Ureter (tissue), 1 donor: ENCODE measurements at regions not wholly inside any gene's neighbourhood (a gene's known extent, or its start where the extent isn't known, plus 50 kb on each side); places are given as distances from the start of the nearest gene placed in this dataset.
"Not testable (repeated sequence)": the region's sequence is repeated elsewhere in the genome, so short reads cannot be mapped to it uniquely, and the experiment has no call there.

Experiments used
- DNase-seq: peaks from one replicate; pipeline ENCODE4 v3.0.0-alpha.2; 2020; ENCODE audit warnings: low spot score
- donor health status: DM: yes; HTN: yes; CAD: no.

GRCh38 chr22:44650806-44651205, 51.2 kb upstream of the PRR5 start:
- DNase-seq: no peak

DNA sequence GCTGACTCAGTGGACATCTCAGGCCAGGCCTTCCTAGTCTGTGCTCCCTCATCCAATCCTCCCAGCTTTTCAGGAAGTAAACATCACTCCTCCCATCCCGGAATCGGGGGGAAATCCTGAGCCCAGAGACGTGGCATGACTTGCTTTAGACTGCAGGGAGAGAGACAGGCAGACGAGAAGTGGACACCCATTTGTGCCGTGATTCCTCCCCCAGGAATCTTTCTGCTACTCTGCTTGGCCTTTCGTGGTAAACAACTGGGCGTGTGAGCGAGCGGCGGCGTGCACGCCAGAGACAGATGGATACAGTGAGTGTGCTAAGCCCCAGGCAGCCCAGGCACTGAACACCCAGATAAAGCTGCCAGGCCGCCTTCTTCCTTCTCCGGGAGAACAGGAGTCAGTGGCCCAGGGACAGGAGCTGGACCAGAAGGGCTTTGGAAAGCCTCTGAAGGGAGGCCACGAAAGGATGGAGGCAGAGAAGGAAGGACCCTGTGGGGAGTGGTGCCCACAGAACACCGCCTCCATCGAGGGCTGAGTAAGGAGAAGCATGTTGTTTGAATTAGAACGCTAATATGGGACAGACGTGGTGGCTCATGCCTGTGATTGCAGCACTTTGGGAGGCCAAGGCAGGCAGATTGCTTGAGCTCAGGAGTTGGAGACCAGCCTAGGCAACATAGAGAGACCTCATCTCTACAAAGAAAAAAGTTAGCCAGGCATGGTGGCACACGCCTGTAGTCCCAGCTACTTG, 53.0 kb upstream of the PRR5 start:
- no peak for DNase-seq

GRCh38 chr22:44648085-44648820, 53.8 kb upstream of the PRR5 start:
- no peak for DNase-seq

DNA sequence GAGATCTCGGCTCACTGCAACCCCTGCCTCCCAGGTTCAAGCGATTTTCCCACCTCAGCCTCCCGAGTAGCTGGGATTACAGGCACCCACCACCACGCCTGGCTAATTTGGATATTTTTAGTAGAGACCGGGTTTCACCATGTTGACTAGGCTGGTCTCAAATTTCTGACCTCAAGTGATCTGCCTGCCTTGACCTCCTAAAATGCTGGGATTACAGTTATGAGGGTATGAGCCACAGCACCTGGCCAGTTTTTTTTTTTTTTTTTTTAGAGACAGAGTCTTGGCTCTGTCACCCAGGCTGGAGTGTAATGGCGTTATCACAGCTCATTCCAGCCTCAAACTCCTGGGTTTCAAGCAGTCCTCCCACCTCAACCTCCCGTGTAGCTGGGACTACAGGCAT, 54.9 kb upstream of the PRR5 start:
- DNase-seq: no peak

DNA sequence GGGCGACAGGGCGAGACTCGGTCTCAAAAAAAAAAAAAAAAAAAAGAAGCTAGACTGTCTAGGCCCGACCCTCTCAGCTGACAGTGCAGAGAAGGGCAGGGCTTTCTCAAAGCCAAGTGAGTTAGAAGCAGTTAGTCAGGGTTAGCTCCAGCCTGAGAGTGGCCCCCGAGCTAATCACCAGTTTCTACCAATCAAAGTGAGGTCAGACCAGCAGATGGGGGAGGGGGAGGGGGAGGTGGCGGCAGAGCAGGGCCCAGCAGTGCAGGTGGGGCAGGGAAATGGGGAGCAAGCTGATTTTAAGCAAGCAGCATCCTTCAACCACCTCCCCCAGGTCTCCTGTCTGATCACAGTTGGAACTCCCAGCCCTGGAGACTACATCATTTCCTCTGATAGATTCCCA, 55.3 kb upstream of the PRR5 start:
- DNase-seq: no peak

GRCh38 chr22:44646141-44646540, 55.9 kb upstream of the PRR5 start:
- no peak for DNase-seq

DNA sequence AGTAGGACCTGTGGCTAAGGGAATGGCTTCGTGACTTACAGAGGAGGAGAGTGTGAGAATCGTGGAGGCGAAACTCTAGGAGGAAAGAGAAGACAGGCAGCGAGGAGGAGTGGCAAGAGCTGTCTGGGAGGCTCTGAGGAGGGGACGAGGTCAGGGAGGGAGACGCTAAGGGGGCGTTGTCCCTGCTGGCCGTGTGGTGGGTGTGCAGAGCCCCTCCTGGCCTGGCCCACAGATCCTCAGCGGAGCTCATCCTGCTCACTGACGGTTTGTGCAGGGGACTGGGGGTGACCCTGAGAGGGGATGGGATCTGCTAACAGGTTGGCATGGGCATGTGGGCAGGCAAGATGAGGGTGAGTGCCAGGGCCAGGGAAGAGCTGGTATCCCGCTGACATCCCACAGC, 56.5 kb upstream of the PRR5 start:
- DNase-seq: no peak

DNA sequence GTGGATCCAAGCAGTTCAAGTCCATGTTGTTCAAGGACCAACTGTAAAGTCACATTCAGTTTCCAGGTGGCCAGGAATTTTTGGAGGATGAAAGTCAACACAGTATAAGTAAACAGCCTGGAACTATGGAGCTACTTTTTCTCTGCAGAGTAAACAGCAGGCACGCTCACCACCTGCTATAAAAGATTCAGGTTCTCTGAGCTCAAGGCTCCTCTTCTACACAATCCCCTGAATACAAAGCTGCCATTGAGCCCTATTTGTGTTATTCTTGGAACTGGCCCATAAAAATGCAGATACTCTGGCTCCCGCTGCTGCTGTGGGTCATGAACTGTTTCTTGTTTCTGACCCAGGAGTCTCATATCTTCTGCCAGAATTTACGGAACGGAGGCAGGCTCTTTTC, 56.9 kb upstream of the PRR5 start:
- DNase-seq: no peak

- not testable (repeated sequence) for DNase-seq
Measured at GRCh38 chr22:44643526-44644101, 58.4 kb upstream of the PRR5 start.

DNA sequence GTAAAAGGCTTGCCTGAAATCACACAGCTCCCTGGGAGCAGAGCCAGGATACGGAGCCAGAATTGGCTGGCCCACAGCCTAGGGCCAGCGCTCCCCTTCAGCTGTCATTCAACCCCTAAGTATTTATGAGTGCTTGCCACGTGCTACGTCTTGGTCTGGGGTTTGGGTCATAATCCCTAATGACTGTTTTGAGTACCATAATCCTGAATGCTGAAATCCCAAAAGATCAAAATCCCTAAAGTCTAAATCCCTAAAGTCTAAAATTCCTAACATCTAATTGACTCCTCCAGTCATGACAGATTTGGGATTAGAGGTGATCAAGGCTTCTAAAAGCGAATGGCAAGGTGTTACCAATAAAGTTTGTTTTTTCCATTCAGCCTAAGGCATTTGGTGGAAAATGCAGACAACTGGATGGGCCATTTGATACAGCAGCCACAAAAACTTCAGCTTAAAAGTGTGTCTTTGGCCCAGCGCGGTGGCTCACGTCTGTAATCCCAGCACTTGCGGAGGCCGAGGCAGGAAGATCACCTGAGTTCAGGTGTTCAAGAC, 59.8 kb upstream of the PRR5 start:
- DNase-seq: no peak

DNA sequence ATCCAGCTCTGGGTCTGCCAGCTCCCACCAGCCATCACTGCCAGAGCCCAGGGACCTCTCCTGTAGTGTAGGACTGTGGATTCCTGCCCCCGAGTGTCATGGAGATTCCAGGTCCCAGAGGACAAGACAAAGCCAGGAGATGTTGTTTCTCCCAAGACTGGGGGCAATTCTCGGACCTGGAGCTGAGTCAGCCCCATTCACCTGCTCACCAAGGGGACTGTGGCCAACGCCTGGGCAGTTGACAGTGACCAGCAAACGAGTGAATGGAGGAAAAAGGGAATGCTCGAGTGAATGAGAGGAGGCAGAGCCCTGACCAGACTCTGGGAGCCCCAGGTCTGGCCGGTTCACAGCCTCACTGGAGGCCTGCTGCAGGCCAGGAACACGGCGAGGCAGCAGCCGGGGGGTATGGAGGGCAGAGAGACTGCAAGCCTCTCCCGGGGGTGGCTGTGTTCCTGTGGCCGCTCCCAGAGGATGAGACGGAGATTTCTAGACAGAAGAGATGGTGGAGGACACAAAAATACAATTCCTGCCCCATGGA, 61.3 kb upstream of the PRR5 start:
- no peak for DNase-seq

- DNase-seq: no peak
Measured at GRCh38 chr22:44639891-44640617, 62.0 kb upstream of the PRR5 start.

DNA sequence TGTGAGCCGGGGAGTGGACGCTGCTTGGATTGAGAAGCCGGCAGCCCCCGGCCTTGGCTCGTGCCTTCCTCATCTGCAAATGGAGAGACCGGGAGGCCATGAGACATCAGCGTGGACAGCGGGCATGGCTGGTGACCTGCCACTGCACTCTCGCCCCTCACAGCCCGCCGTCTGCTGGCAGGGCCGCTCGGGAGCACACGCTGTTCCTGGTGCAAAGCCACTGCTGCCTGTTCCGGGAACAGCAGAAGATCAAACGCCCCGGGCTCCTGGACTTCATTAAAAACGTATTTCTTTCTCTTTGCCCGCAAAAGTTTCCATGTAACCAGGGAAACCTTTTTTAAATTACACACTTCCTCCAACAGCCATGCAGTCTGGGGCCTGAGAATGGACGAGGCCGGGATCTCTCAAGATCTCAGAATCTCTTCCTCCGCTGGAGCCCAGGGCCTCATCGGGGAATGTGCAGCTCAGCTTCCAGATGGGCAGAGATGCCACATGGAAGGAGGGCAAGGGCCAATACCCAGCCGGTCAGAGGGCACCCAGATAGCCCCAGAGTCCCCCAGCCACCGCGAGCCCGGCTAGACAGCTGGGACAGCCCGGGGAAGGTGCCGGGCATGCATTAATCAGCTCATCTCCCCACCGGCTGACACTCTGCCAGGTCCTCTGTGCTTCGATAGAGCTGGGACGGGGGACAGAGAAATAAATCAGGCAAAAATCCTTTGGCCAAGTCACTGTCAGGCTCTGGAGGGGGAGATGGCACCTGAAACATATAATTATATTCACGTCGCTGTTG, 62.8 kb upstream of the PRR5 start:
- no peak for DNase-seq

DNA sequence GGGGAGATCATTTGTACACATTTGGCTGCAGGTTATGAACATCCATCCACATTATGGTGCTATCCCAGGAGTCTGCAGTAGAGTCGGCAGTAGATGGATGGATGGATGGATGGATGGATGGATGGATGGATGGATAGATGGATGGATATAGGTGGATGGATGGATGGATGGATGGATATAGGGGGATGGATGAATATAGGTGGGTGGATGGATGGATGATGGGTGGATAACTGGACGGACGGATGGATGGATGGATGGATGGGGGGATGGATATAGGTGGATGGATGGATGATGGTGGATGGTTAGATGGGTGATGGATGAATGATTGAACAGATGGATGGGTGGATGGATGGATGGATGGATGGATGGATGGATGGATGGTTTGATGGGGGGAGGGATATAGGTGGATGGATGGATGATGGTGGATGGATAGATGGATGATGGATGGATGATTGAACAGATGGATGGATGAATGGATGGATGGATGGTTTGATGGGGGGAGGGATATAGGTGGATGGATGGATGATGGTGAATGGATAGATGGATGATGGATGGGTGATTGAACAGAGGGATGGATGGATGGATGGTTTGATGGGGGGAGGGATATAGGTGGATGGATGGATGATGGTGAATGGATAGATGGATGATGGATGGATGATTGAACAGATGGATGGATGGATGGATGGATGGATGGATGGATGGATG, 65.3 kb upstream of the PRR5 start:
- DNase-seq: not testable (repeated sequence)

- DNase-seq: not testable (repeated sequence)
Measured at GRCh38 chr22:44635567-44635966, 66.4 kb upstream of the PRR5 start.

DNA sequence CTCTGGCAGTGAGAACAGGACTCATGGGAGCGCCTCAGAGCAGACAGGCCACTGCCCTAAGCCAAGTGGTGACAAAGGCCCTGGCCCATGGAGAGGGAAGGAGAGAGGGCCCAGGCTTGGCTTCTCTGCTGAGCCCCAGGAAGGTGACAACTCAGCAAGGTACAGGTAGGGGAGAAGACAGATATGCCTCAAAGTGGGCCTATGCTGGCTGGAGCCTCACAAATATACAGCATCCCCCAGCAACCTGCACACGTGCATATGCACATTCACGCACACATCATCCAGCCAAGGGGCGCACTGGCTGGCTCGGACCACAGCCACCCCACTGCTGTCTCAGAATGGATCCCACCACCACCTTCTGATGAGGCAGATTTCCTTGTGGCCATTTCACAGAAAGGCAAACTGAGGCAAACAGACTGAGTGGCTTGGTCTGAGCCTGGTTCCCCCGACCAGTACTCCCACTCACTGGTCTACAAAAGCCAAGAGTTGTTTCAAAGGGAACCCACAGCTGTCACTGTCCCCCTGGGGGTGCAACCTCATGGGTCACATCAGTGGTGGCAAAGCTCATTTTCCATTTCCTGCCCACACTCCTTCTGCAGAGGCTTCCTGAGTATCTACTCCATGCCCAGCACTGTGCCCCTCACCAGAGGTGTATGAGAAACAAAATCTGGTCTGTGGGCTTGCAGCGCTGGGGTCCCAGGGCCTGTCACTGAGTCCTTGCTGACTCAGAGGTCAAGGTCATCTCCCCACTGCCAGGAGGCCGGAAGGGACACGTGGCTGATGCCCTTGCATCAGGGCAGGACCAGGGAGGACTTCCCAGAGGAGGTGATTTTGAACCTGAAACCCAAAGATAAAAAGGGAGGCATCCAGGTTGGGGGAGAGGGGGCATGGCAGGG, 67.3 kb upstream of the PRR5 start:
- DNase-seq: no peak

DNA sequence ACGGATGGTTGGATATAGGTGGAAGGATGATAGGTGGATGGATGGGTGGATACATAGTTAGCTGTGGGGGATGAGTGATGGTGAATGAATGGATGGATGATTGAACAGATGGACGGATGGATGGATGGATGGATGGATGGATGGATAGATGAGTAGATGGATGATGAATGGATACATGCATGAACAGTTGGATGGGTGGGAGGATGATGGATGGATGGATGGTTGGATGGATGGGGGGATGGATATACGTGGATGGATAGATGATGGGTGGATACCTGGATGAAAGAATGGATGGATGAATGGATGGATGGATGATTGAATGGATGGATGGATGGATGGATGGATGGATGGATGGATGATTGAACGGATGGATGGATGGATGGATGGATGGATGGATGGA, 68.4 kb upstream of the PRR5 start:
- DNase-seq: no peak

GRCh38 chr22:44632541-44633396, 69.2 kb upstream of the PRR5 start:
- DNase-seq: no peak
